HG03565 (cell line): ENCODE measurements at regions not wholly inside any gene's neighbourhood (a gene's known extent, or its start where the extent isn't known, plus 50 kb on each side); places are given as distances from the start of the nearest gene placed in this dataset.

Experiments used
- ATAC-seq: cut with Tn5 transposase; IDR thresholded peaks from one replicate; pipeline ENCODE4 v1.9.1; 2021; ENCODE audit warnings: mild to moderate bottlenecking, moderate library complexity; ENCODE audit not compliant: unreplicated experiment

DNA sequence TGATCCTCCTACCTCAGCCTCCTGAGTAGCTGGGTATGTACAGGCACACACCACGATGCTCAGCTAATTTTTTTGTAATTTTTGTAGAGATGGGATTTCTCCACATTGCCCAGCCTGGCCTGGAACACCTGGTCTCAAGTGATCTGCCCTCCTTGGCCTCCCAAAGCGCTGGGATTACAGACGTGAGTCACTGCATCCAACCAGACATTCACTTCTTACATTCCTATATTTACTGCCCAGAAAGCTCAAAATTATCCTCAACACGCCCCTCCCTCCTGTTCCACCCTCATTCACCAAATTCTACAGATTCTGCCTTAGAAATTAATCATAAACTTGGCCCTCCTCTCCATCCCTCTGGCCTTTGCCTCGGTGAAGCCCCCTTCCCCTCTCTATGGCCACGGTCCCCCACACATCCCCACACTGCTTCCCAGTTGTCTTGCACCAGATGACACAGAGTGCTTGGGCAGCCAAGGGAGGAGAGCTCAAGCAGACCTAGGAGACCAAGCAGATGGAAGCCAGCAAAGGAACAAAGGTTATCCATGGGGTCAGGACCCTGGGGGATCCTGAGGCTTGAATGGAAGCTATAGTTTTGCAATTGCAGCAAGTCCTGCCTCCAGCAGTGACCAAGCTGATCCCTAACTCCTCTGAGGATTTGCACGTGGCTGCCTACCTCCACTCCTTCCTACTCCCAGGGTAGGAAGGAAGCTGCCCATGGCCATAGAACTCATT is 213.2 kb upstream of the FOXN3 start:
- no peak for ATAC-seq

DNA sequence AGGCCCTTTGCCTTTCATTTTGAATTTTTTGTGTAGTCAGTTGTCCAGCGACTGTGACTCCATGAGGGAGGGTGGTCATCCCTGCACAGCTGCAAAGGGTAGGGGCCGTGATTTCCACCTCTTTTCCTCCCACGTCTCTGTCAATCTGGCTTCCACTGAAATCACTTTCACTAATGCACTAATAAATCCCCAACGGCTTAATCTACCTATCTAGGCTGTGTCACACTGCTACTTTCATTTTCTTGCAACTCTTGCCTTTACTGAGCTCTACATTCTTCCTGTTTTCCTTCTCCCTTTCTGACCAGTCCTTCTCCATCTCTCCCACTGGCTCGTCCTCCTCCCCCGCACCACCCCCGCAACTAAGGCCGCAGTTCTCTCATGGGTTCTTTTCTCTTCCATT is 212.3 kb upstream of the FOXN3 start:
- ATAC-seq, result no peak

DNA sequence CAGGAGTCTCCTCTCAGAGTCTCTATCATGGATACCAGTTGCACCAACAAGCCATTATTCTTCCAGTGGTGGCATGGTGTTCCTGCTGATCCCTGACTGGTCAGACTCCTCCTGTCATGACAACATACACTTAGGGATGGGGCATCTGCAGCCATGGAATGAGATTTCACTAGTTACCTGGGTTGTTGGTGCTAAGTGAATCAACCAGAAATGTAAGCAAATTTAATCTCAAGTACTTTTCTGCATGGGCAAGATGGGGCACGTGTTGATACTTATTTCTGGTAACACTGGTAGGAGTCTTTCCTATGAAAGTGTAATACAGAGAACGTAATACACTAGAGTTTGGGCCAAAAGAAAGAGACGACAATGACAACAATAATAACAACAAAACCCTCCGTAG is 211.5 kb upstream of the FOXN3 start:
- no peak for ATAC-seq

DNA sequence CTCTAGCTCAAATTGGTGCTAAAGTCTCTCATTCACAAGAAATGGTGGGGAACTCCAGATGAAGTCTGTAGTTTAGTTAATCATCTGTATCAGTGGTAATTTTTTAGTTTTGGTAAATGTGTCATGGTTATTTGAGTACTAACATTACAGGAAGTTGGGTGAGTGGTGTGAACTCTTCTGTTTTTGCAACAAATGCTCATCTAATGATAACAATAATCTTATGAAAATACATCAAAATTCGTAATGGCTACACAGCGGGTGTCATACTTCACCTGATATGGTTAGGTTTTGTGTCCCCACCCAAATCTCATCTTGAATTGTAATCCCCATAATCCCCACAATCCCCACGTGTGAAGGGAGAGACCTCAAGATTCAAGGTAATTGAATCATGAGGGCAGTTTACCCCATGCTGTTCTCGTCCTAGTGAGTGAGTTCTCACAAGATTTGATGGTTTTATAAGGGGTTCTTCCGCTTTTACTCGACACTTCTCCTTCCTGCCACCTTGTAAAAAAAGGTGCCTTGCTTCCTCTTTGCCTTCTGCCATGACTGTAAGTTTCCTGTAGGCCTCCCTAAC is 209.3 kb upstream of the FOXN3 start:
- no peak for ATAC-seq

DNA sequence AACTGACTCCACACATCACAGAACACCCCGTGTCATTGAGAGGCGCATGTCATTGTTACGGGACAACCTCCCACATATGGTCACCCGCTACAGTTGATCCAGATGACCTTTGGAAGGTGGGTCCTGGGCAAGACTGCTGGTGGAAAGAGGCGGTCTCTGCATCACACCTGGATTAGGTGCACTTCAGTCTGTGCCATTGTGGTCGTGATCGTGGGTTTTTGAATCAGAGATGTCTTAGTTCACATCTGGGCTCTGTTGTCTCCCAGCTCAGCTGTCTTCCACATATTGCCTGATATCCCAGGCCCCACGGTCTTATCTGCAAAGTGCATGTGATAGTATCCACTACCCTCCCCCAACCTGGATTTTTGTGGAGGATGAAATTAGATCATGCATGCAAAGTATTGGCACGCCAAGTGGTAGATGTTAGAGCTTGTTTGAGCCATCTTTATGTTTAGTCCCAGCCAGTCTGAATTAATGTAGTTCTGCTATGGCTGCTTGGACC is 208.7 kb upstream of the FOXN3 start:
- ATAC-seq, result no peak

DNA sequence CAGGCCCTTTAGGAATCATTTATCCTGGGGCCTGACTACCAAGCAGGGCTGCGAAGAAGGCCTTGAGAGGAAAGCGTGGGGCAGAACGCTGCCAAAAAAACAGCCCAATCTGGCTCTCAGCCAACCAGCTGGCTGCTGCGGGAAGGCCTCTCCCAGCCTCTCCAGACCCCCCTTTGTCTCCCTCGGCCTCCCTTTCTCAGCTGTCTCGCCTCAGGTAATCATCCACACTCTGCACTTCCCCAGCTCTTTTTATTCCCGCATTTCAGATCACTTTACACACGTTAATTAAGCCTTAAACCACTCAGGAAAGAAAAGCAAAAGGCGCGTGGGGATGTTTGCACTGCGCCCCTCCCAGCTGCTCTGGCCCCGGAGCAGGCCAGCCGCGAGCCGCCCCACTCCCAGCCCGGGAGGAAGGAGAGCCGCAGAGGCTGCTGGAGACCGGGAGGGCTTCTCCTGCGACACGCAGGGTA is 208.2 kb upstream of the FOXN3 start:
- no peak for ATAC-seq

DNA sequence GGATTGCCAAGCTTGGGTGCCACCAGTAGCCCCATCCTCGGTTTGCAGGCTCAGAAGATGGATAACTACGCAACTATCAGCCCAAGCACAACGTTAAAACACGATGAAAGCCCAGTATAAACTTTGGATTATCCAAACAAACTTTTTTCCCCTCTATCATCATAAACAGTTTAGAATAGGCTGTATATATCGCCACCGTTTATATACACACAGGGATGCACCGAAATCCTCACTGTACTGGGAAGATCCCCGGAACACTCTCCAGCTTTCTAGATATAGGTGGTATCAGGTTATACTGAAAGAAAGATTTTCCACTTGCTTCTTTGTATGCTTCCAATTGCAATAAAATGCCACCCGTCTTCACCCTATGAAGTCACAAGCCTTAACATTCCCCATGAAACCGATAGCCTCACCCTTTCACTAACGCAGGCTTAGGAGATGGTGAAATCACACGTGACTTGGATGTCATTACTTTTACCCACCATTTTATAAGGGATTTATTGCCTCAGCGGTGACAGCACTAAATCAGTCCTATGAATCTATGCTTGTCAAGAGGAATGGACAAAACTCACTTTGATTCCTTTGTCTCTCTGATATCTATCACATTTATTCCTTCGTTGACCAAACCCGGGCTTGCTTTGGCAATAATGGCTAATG is 207.6 kb upstream of the FOXN3 start:
- no peak for ATAC-seq

DNA sequence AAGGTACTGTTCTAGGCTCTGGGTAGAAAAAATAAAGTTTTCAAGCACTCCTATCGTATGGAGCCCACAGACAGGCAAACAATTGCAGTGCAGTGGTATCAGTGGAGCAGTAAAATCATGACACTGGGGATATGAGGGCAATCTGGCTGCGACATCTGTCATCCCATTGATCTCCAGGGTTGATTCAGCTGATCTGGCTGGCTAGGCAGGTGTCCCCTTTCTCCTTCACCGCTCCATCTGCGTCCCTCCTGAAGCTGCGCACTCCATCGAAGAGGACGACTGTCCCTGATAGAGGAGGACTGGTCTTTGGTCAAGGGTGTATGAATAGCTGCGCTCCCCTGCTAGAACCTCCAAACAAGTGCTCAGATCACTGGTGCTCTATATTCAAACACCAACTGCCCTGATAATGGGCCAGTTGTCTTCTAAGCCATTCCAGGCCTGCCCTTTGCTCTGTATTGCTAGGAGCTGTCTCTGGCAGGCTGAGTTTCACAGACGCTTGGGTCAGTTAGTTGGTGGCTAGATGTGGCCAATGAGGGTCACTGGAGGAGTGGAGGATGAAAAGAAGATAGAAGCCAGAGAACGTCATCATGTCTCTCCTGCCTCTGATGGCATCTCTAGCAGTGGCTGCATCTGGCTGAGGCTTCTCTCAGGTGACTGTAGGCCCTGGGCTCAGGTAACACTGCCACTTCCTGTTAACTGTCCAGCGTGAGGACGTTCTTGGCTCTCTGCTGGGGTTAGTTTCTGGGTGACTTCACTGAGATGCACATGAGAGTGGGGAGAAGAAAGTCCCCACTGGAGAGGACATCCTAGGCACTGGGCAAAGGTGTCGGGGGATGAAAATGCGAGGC is 205.0 kb upstream of the FOXN3 start:
- ATAC-seq, result no peak

DNA sequence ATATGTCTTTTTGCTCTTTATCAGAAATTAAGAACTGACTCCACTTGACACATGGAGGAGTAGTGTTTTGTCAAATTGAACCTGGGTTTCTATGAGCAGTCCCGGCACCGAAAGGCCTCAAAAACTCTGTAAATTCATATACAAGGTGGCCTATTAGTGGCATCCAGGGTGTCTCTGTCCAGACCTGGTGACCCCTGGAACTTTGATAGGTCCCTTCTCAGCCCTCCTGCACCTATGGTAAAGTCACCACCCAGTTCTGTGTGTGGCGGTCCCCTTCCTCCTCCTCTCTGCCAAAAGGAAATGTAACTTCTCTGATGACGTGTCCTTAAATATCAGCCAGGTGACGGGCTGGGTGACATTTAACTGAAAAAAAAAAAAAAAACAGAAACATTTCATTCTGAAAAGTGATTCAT is 204.0 kb upstream of the FOXN3 start:
- no peak for ATAC-seq

DNA sequence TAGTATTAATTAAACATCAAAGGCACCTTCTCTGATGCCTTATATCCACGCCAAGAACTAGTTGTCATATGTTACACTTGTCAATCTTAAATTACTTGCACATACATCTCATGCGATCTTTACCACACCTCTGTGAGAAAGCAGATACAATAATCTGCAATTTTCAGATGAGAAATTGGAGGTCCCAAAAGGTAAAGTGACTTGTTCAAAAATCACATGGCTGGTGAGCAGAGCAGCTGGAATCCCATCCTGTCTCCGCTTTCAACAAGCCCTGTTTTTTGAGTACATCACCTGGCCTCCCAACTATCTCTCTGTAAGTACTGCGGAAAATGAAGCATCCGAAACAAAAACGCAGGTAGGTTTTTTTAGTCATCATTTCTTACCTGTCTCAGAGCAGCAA is 203.4 kb upstream of the FOXN3 start:
- no peak for ATAC-seq

DNA sequence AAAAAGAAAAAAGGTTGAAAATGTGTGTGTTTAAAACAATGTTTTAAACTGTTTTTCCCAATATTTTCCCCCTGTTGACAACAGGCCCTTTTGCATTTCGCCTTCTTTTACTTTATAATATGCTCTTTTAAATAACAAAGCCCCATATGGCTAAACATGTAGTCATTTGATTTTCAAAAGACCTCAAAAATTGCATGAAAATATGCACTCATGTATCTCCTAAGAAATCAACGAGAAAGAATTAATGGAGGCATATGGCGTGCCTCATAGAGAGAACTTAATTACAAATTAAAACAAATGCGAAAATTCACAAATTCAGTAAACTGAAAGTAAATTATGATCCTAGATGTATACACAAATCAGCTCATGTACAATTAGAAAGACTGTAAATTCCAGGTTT is 202.6 kb upstream of the FOXN3 start:
- ATAC-seq, result no peak

DNA sequence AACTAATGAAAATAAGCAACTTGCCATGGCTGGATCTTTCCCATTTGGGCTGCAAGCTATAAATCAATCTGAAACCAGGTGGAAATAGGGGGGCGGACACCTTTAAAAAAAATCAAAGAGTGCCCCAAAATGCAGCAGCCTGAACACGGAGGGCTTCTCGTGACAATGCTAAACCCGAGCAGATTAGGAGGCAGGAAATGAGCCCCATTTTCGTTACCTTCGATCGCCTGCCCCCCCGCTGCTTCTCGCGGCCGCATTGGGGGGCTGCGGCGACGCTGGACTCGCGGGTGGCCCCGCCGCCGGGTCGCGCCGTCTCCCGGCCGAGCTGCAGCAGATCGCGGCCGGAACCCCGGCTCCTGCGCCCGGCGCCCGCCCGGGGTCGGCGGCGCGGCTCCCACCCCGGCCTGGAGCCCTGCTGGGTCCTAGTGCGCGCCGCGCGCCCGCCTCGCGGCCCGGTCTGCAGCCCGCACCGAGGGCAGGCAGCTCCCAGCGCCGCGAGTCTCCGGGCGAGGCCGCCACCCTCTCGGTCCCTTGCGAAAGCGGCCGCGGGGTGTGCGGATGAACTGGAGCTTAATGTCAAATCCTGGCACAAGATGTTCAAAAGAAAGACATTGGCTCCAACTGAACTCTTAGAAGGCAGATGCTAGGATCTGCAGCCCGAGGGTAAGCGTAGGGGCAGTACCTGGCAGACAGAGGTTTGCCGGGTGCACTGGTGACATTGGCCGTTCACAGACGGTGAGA is 201.9 kb upstream of the FOXN3 start:
- ATAC-seq, result peak; percentile 53

DNA sequence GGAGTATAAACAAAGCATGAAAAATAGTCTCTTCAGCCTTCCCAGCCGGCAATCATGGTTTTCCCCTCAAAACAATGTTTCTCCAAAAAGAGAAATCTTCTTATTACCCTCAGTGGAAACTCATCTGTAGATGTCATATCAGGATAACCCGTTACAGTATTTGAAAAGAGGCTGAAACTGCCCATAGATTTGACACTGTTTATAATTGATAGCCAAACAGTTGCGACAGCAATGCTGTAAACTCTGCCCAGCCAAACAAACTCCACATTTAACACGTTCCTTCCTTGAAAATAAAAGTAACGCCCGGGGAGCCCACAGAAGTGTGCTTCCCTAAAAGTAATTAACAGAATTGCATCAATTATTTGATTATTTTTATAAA is 201.3 kb upstream of the FOXN3 start:
- no peak for ATAC-seq

DNA sequence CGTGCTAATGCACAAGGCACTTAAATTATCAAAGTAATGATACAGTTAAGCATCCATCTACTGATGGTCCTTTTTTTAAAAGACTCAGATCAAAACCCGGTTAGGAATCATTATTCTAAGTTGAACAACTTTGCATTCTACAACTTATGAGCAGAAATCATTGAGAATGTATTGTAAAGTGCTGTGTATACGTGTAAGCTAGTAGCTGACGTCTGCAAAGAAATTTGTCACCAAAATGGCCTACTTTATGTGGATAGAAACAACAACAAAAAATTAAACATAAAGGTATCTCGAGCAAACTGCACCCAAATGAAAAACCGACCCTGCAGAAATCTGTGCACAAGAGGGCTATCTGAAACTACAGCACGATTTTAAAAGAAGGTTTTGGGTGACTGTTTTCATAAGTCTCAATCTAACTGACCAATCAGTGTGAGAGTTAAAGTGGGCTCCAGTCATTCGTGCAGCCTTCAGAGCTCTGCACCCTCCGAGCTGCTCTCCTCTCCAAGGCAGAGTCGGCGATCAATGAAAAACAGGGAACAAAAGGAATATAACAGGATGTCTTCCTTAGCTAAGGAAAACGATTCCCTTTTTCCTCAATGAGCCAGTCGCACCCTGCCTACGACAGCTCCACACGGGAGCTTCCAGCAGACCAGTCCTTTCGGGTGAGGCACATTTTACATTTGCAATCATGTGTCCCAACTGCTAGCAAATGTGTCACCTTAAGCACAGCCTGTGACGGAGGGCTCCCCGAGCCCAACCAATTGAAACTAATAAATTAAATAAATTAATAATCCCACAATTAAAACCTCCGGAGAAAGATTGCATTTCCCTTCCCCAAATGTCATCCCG is 200.7 kb upstream of the FOXN3 start:
- ATAC-seq, result peak; percentile 18

DNA sequence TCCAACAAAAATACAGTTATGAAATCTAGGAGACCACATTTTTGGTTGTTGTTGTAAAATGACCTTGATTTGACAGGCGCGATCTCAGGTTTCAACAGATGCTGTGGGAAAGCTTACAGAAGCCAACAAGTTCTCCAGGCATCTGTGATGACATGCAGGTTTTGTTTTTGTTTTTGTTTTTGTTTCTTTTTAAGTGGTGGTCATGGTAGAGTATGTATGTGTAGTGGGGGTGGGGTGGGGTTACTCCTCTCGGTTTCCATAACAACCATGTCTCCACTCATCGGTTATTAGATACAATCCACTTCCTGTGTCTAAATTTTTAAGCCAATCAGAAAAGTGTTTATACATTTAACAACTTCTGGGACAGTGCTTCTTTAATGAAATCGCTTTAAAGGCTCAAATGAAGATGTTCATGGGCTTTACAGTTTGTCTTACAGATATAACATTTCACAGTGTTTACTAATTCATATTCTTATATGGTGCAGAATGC is 199.9 kb upstream of the FOXN3 start:
- peak; percentile 37 for ATAC-seq

DNA sequence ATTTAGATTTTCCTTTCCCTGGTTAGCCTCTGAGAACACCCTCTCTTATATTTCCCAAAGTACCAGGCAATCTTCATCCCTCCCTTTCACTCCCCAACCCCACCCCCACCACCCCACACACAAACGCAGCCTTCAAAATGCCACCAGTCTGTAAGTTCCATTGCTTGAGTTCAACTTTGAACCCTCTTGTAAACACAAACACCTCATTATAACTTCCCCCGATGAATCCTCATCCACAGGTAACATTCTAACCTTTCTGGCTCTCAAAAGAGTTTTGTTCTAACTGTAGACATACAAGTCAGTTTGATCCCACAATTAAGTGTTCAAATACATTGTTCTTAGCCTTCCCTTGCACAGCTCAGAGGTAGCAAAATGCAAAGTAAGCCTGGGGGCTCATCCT is 199.4 kb upstream of the FOXN3 start:
- peak; percentile 2 for ATAC-seq

DNA sequence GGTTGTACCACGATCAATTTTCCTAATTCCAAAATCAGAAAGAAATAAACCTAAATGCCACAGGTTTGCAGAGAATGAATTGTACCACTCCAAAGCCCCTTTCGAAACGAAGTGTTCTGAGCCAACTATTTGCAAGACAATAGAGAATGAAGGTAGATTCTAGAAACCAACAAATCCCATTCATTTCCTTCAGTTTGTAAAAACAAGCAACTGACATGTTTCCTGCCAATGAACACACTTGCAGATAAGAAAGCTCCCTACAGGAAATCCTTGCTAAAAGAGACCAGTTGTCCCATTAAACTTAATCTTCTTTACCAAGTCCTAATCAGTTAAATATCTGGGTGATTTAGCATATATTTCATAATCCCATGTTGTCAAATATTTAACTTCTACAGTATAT is 198.4 kb upstream of the FOXN3 start:
- no peak for ATAC-seq

DNA sequence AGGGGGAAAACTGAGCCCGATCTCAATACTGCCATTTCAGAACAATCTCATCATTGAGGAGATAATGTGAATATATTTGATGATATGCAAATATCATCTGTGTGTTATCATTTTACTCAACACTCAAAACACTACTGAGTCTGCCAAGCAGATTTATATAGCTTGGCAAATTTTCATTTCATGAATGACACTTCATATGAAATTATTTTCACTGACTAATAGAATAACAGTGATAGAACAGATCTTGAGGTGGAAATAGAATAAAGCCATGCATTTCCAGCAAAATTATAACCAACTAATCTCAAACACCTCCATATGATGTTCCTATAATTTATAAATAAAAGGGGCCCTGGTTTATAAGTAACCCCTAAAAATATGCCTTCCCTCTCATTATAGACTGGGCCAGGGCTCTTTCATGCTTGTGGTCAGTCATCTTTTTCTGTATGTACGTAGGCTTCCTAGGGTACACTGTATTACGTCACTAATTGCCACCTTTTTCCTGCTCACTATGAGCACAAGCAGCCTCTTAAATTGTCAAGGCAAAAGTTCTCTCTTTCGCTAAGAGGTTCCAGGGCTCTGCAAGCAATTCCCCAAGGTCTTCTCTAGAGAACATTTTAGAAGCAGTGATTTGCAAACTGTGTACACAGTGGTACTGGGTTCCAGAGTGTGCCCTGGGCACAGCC is 197.1 kb upstream of the FOXN3 start:
- ATAC-seq, result no peak
